Activated naive CD8-positive, alpha-beta T cell (primary cell): ENCODE measurements at regions not wholly inside any gene's neighbourhood (a gene's known extent, or its start where the extent isn't known, plus 50 kb on each side); places are given as distances from the start of the nearest gene placed in this dataset.
"Not testable (repeated sequence)": the region's sequence is repeated elsewhere in the genome, so short reads cannot be mapped to it uniquely, and the experiment has no call there.

Experiments
- H3K27ac Mint-ChIP-seq: one replicate; pipeline ENCODE4 v1.8.0; 2021; ENCODE audit warnings: mixed read lengths
- H3K27me3 Mint-ChIP-seq: one replicate; pipeline ENCODE4 v1.8.0; 2021; ENCODE audit warnings: mixed read lengths
- H3K36me3 Mint-ChIP-seq: one replicate; pipeline ENCODE4 v1.8.0; 2021; ENCODE audit warnings: mixed read lengths
- H3K4me1 Mint-ChIP-seq: one replicate; pipeline ENCODE4 v1.8.0; 2021; ENCODE audit warnings: low read depth, mixed read lengths
- H3K4me3 Mint-ChIP-seq: one replicate; pipeline ENCODE4 v1.8.0; 2021; ENCODE audit warnings: mild to moderate bottlenecking, mixed read lengths
- H3K9me3 Mint-ChIP-seq: one replicate; pipeline ENCODE4 v1.8.0; 2021; ENCODE audit warnings: low read depth, mixed read lengths

- Mint-ChIP-seq H3K4me3 (no peak overlapping the region), H3K36me3 (no peaks in the 10 kb centered on the region), H3K4me1 (no peaks in the 10 kb centered on the region), H3K27me3 (no peaks in the 10 kb centered on the region), H3K27ac (no peak overlapping the region), H3K9me3 (peaks cover 19% of the 10 kb centered on the region)
These were observed 978.7 kb downstream of the DNAH5 start for GRCh38 chr5:12965804-12966203.

GRCh38 chr5:12959713-12960112 lies 984.8 kb downstream of the DNAH5 start:
- H3K36me3 Mint-ChIP-seq: no peaks in the 10 kb centered on the region
- peaks cover 3% of the 10 kb centered on the region for H3K9me3 Mint-ChIP-seq
- H3K4me1 Mint-ChIP-seq: no peaks in the 10 kb centered on the region

GRCh38 chr5:12952409-12952808 lies 992.1 kb downstream of the DNAH5 start:
- H3K9me3 Mint-ChIP-seq: peaks cover 10% of the 10 kb centered on the region
- no peaks in the 10 kb centered on the region for H3K36me3 Mint-ChIP-seq
- no peak overlapping the region for H3K27ac Mint-ChIP-seq
- no peaks in the 10 kb centered on the region for H3K27me3 Mint-ChIP-seq
- H3K4me1 Mint-ChIP-seq: no peaks in the 10 kb centered on the region
- no peak overlapping the region for H3K4me3 Mint-ChIP-seq

More at GRCh38 chr5:12959713-12960112, 984.8 kb downstream of the DNAH5 start:
- no peak overlapping the region for H3K4me3 Mint-ChIP-seq
- no peaks in the 10 kb centered on the region for H3K27me3 Mint-ChIP-seq
- H3K27ac Mint-ChIP-seq: no peak overlapping the region

DNA sequence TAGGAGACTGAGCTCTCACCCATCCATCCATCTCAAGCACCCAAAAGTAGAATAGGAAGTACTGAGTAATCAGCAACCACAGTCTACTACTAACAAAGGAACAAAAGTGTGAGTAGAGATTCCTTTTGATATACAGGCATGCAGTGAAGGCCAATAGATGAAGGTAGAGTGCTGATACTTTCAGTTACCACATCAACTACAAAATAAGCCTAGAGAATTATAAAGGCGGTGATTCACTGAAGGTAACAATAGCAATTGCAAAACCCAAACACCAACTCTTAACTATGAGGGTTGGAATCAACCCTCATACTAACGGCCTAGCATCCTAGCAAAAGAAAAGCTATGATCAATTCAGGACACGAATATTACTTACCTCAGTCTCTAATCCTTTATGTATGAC lies 992.6 kb downstream of the DNAH5 start:
- H3K4me1 Mint-ChIP-seq: no peaks in the 10 kb centered on the region
- peaks cover 7% of the 10 kb centered on the region for H3K9me3 Mint-ChIP-seq
- H3K27me3 Mint-ChIP-seq: no peaks in the 10 kb centered on the region
- no peak overlapping the region for H3K27ac Mint-ChIP-seq
- no peak overlapping the region for H3K4me3 Mint-ChIP-seq
- H3K36me3 Mint-ChIP-seq: no peaks in the 10 kb centered on the region

GRCh38 chr5:12947379-12947778 lies 997.1 kb downstream of the DNAH5 start:
- Mint-ChIP-seq H3K27me3 (no peaks in the 10 kb centered on the region), H3K36me3 (no peaks in the 10 kb centered on the region), H3K4me1 (no peaks in the 10 kb centered on the region), H3K4me3 (no peak overlapping the region), H3K9me3 (peaks cover 15% of the 10 kb centered on the region), H3K27ac (no peak overlapping the region)

DNA sequence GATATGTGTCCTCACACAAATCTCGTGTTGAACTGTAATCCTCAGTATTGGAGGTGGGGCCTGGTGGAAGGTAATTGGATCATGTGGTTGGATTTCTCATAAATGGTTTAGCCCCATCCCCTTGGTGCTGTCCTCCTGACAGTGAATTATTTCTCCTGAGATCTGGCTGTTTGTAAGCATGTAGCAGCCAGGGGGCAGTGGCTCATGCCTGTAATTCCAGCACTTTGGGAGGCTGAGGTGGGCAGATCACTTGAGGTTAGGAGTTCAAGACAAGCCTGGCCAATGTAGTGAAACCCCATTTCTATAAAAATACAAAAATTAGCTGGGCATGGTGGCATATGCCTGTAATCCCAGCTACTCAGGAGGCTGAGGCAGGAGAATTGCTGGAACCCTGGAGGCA lies 999.0 kb downstream of the DNAH5 start:
- not testable (repeated sequence) for H3K36me3 Mint-ChIP-seq, H3K27ac Mint-ChIP-seq, H3K4me3 Mint-ChIP-seq, H3K27me3 Mint-ChIP-seq, H3K4me1 Mint-ChIP-seq
- peaks cover 15% of the 10 kb centered on the region for H3K9me3 Mint-ChIP-seq

GRCh38 chr5:12936221-12936620 lies 1008.3 kb downstream of the DNAH5 start:
- Mint-ChIP-seq H3K36me3 (no peaks in the 10 kb centered on the region), H3K4me3 (no peak overlapping the region), H3K9me3 (no peaks in the 10 kb centered on the region), H3K27me3 (no peaks in the 10 kb centered on the region), H3K4me1 (no peaks in the 10 kb centered on the region), H3K27ac (no peak overlapping the region)

DNA sequence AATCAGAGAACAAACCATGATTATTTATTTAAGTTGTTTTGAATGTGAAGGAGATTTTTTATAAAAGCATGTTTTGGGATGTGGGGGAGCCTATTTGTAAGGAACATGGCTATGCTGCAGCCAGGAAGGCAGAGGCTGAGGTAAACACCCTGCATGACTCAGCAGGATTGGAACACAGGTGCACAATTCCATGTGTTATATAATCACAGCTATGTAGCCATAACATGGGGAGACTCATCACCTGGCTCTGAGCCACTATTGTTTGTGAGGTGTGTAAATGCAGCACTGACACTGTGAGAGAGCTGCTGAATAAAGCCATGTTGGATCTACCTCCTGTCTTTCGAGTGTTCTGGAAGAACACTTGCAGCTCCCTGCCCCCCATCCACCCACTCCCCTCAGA lies 1009.8 kb downstream of the DNAH5 start:
- no peaks in the 10 kb centered on the region for H3K4me1 Mint-ChIP-seq

GRCh38 chr5:12920527-12920926 lies 1016.3 kb upstream of the CTNND2 start:
- H3K27me3 Mint-ChIP-seq: no peaks in the 10 kb centered on the region
- H3K36me3 Mint-ChIP-seq: no peaks in the 10 kb centered on the region
- peaks cover 5% of the 10 kb centered on the region for H3K9me3 Mint-ChIP-seq
- no peak overlapping the region for H3K27ac Mint-ChIP-seq
- no peak overlapping the region for H3K4me3 Mint-ChIP-seq
- no peaks in the 10 kb centered on the region for H3K4me1 Mint-ChIP-seq

More for the DNA sequence above, 1009.8 kb downstream of the DNAH5 start:
- H3K36me3 Mint-ChIP-seq: no peaks in the 10 kb centered on the region
- H3K9me3 Mint-ChIP-seq: no peaks in the 10 kb centered on the region
- no peak overlapping the region for H3K27ac Mint-ChIP-seq
- no peaks in the 10 kb centered on the region for H3K27me3 Mint-ChIP-seq
- no peak overlapping the region for H3K4me3 Mint-ChIP-seq

- Mint-ChIP-seq H3K9me3 (peaks cover 16% of the 10 kb centered on the region), H3K4me1 (no peaks in the 10 kb centered on the region), H3K27me3 (no peaks in the 10 kb centered on the region), H3K4me3 (no peak overlapping the region), H3K36me3 (no peaks in the 10 kb centered on the region), H3K27ac (no peak overlapping the region)
These were observed 1006.9 kb upstream of the CTNND2 start for GRCh38 chr5:12911156-12911555.

- Mint-ChIP-seq H3K9me3 (peaks cover 16% of the 10 kb centered on the region), H3K4me1 (no peaks in the 10 kb centered on the region), H3K4me3 (no peak overlapping the region), H3K27me3 (no peaks in the 10 kb centered on the region), H3K27ac (no peak overlapping the region), H3K36me3 (no peaks in the 10 kb centered on the region)
These were observed 1006.4 kb upstream of the CTNND2 start for GRCh38 chr5:12910641-12911040.

GRCh38 chr5:12902611-12903010 lies 998.4 kb upstream of the CTNND2 start:
- H3K4me1 Mint-ChIP-seq: no peaks in the 10 kb centered on the region
- no peak overlapping the region for H3K27ac Mint-ChIP-seq
- H3K4me3 Mint-ChIP-seq: no peak overlapping the region
- no peaks in the 10 kb centered on the region for H3K36me3 Mint-ChIP-seq
- peaks cover 9% of the 10 kb centered on the region for H3K9me3 Mint-ChIP-seq
- no peaks in the 10 kb centered on the region for H3K27me3 Mint-ChIP-seq

DNA sequence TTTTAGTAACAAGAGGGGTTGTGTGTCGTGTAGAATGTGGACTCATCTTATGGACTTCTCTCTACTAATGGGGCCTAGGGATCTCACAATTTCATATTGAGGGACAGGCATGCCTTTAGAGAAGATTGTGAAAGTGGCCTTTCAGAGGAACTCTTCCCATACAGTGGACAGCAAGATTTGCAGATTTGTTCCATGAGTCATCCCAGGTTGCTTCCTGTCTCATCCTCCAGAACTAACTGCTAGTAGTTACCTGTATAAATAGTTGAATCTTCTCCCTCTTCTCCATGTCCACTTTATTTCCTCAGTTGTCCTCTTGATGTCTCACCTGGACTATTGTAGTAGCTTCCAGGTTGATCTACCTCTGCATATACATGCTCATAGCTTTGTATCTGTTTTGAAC lies 997.5 kb upstream of the CTNND2 start:
- Mint-ChIP-seq H3K4me3 (no peak overlapping the region), H3K4me1 (no peaks in the 10 kb centered on the region), H3K27me3 (no peaks in the 10 kb centered on the region), H3K36me3 (no peaks in the 10 kb centered on the region), H3K27ac (no peak overlapping the region), H3K9me3 (peaks cover 10% of the 10 kb centered on the region)

DNA sequence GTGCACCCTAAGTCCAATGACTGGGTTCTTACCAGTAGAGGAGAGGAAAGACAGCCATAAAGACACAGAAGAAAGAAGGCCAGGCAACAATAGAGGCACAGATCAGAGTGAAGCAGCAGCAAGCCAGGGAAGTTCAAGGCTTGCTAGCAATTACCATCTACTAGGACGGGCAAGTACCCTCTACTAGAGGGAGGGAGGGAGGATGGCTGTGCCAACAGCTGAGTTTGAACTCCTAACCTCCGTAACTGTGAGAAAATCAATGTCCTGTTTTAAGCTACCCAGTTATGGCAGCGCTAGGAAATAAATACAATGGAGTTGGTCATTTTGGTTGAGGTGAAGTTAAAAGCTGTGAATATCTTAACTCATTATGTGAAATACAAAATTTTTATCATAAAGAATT lies 991.8 kb upstream of the CTNND2 start:
- Mint-ChIP-seq H3K36me3 (no peaks in the 10 kb centered on the region), H3K9me3 (peaks cover 17% of the 10 kb centered on the region)

DNA sequence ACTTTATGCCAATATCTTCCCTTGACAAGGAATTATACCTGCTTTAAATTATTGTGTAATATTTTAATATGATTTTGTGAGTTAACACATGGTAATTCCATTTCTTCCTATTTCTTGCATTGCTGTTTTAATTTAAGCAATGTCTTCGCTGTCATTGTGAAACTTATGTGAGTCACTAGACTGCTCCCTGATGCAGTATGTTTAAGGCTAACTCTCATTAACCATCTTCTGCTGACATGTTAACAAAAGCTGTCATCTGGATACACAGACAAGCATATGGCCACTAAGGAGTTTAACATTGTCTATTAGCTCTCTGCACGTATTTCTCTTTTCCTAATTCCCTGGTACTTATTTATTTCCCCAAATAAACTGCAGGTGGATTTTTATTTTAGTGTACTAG lies 980.8 kb upstream of the CTNND2 start:
- no peaks in the 10 kb centered on the region for H3K36me3 Mint-ChIP-seq
- peaks cover 5% of the 10 kb centered on the region for H3K9me3 Mint-ChIP-seq
- H3K4me1 Mint-ChIP-seq: no peaks in the 10 kb centered on the region
- H3K27ac Mint-ChIP-seq: no peak overlapping the region
- H3K4me3 Mint-ChIP-seq: no peak overlapping the region
- H3K27me3 Mint-ChIP-seq: no peaks in the 10 kb centered on the region

More for the DNA sequence above, 991.8 kb upstream of the CTNND2 start:
- Mint-ChIP-seq H3K27ac (no peak overlapping the region), H3K4me1 (no peaks in the 10 kb centered on the region), H3K27me3 (no peaks in the 10 kb centered on the region), H3K4me3 (no peak overlapping the region)

DNA sequence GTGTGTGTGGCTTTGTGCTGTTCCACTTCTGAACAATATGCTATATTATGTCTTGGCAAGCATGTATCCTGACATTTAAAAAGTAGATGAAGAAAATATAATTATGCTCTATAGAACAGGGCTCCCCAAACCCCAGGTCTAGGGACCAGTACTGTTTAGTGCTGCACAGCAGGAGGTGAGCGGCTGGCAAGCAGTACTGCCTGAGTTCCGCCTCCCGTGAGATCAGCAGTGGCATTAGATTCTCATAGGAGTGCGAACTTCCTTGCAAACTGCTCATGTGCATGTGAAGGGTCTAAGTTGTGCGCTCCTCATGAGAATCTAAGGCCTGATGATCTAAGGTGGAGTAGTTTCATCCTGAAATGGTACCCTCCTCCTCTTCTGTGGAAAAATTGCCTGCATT lies 979.1 kb upstream of the CTNND2 start:
- Mint-ChIP-seq H3K4me1 (no peaks in the 10 kb centered on the region), H3K9me3 (peaks cover 5% of the 10 kb centered on the region), H3K27me3 (no peaks in the 10 kb centered on the region), H3K27ac (no peak overlapping the region), H3K36me3 (no peaks in the 10 kb centered on the region), H3K4me3 (no peak overlapping the region)
